SK-N-DZ (cell line): ENCODE measurements at regions not wholly inside any gene's neighbourhood (a gene's known extent, or its start where the extent isn't known, plus 50 kb on each side); places are given as distances from the start of the nearest gene placed in this dataset.
"Not testable (repeated sequence)": the region's sequence is repeated elsewhere in the genome, so short reads cannot be mapped to it uniquely, and the experiment has no call there.

Experiments
- DNase-seq: peaks from one replicate; pipeline ENCODE4 v3.0.0-alpha.2; 2015; ENCODE audit warnings: low spot score

DNA sequence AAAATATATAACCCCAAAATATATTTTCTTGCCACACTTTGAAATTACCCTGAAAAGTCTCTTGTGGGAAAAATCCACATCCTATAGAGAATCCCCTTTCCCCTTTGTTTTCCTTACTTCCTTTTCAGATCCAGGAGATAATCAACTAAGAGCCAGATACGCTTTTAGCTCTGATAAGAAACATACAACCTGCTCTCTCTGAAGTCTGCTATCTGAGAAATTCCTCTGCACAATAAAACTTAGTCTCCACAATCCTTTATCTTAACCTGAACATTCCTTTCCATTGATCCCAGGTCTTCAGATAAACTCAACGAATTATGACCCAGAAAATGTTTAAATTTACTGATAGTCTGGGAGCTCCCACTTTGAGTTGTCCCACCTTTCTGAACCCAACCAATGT, 233.4 kb upstream of the SETMAR start:
- no peak for DNase-seq

DNA sequence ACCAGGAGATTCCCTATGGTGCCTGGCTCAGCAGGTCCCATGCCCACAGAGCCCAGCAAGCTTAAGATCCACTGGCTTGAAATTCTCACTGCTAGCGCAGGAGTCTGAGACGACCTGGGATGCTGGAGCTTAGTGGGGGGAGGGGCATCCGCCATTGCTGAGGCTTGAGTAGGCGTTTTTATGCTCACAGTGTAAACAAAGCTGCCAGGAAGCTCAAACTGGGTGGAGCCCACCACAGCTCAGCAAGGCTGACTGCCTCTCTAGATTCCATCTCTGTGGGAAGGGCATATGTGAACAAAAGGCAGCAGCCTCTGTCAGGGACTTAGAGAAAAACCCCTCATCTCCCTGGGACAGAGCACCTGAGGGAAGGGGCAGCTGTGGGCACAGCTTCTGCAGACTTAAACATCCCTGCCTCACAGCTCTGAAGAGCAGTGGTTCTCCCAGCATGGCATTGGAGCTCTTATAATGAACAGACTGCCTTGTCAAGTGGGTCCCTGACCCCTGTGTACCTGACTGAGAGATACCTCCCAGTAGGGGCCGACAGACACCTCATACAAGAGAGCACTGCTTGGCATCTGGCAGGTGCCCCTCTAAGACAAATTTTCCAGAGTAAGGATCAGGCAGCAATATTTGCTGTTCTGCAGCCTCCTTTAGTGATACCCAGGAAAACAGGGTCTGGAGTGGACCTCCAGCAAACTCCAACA, 231.5 kb upstream of the SETMAR start:
- DNase-seq: peak; percentile 20

DNA sequence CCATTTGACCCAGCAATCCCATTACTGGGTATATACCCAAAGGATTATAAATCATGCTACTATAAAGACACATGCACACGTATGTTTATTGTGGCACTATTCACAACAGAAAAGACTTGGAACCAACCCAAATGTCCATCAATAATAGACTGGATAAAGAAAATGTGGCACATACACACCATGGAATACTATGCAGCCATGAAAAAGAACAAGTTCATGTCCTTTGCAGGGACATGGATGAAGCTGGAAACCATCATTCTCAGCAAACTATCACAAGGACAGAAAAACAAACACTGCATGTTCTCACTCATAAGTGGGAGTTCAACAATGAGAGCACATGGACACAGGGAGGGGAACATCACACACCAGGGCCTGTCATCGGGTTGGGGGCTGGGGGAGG, 225.9 kb upstream of the SETMAR start:
- DNase-seq: not testable (repeated sequence)

DNA sequence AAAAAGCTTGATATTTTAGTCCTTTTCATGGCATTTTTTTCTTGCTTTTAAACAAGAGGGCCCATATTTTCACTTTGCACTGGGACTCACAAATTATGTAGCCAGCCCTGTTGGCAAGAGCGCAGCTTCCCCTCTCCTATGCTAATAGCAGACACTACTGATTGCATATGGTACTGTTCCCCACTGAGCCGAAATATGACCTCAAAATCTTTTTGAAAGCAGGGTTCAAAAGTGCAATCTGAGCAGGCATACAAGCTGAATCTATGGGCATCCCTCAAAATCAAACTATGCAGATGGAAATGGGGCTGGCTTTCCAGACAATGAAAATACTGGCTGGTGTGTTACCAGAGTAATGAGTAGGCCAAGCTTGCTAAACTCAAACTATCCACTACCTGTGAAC, 225.2 kb upstream of the SETMAR start:
- DNase-seq: no peak

DNA sequence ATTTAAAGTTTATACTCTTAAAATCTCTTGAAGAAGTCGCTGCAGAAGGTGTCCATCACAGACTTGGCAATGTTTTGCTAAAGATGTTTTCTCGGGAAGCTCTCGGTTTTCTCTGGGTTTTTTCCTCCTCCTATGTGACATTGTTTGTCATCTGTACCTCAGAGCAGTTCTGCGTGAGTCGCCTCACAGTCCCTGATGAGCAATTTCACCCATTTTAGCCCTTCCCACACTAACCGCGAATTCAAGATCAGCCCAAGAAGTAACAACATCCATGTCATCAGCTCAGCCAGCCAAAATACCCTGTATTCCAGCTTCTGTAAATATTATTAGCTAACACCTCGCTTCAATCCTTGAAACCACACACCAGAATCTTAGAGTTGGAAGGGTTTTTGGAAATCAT, 224.3 kb upstream of the SETMAR start:
- no peak for DNase-seq

DNA sequence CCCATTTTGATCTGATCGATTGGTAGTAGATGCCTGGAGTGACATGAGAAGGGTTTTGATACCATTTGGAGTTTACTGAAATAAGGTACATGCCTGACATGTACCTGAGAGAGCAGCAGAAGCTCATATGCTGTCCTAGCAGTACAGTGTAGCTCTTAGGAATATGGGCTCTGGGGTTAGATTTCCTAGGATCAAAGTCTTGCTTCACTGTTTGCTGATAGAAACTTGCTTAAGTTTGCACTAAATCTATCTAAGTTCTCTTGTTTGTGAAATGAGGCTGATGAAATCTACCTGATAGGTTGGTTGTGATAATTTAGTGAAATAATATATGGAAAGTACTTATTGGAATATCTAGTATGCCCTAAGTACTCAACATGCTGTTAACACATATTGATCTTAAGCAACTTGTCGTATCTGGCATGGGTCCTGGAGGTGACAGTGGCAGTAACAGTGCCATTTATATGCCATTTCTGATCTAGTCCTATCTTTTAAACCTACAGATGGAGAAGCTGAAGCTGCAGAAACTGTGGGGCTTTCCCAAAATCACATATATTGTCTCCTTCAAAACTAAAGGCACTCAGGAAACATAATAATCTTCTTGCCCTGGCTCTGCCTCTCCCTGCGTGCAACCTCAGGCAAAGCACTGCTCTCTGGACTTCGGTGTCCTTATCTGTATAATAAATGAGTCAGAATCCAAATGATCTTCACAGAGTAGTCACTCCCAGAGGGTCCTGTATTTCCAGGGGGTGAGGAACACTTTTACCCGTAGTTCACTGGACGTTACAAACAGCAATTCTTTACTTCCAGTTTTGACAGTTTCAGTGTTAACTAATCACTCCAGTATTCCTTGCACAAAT, 223.6 kb upstream of the SETMAR start:
- DNase-seq: no peak

DNA sequence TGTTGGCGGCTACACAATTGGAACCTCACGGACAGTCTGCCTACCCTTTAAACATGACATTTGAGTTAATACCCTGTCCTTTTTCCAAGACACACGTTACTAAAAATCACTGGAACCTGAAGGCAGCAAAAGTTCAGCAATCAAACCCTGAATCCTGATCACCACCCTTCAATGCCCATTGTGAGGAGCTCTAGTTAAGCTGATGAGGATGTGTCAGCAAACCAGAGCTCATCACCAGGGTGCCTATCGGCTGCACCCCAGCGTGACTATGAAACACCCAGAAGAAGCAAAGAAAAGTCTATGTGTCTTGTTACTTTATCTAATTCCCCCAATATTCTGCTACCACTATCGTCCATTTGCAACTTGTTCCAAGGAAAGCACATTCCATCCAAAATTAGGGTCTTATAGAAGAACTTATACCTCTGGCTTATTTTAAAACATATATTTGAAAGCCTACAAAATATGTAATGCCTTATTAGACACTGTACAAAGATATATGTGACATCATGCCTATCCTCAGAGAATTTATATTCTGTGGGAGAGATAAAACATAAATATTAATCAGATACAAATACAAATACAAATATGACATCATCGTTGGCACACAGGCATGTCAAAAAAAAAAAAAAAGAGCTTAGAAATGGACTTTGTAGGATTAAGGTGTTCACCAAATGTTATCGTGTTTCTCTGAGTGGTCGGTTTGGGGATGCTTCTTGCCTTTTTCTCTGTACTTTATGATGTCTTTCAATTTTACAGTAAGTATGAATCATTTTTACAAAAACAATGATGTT, 219.7 kb upstream of the SETMAR start:
- no peak for DNase-seq

DNA sequence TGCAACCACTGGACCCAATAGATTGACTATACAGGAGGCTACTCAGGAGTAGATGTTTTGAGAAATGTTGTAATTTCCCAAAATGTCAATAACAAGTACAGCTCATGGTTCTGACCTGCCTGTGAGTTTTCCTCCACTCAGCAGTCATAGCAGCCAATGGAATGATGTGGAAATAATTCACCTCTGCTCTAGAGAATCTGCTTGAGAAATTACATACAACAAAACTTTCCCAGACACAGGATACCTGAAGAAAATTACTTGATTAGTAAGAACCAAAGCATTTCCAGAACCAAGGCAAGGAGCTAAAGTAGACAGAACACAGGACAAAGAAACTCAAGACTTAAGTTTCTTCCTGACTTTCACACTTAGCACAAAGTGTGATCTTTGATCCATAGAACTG, 218.9 kb upstream of the SETMAR start:
- DNase-seq: no peak

DNA sequence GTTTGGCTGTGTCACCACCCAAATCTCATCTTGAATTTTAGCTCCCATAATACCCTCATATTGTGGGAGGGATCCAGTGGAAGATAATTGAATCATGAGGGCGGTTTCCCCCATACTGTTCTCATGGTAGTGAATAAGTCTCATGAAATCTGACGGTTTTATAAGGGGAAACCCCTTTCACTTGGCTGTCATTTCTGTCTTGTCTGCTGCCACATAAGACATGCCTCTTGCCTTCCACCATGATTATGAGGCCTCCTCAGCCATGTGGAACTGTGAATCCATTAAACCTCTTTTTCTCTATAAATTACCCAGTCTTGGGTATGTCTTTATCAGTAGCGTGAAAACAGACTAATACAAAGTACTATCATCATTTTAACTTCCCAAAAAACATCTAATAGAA, 216.5 kb upstream of the SETMAR start:
- DNase-seq: not testable (repeated sequence)

DNA sequence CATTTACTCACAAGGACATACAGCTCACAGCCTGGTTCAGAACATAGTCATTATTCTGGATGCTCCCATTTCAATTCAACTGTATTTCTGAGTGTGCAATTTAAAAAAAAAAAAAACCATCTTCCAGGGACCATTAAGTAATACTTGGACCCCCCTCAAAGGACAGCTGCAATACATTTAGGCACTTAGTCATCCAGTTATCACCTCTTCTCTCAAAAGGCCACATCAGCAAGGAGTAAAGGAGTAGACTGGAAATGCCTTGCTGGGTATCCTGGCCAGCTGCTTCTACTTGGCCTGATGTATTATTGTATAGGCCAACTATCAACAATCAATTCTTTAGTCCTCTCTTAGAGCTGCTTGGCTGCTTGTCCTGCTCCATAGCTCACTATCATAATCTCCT, 211.4 kb upstream of the SETMAR start:
- no peak for DNase-seq

DNA sequence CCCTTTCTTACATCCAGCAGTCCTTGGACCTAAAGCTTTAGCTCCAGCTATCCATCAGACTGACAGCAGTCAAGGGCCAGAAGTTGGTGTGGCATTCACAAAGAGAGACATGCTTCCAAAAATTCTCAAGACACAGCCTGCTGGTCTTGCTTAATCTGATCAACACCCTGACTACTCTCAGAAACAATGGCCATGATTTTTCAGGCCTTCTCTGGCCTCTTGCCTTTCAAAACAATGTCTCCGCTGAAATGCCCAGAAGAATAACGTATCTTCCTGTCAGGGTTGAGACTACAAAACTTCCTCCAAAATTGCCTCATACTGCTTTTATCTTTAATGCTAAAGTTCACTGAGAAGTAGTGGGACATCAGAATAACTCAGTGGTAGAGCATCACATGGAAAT, 205.4 kb upstream of the SETMAR start:
- DNase-seq: no peak

DNA sequence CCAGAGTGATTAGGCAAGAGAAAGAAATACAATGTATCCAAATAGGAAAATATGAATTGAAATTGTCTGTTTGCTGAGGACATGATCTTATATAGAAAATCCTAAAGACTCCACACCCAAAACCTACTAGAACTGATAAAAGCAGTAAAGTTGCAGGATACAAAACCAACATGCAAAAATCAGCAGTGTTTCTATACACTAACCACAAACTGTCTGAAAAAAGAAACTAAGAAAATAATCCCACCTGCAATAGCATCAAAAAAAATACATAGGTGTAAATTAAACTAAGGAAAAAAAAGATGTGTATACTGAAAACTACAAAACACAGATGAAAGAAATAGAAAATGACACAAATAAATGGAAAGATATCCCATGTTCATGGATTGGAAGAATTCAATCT, 203.6 kb upstream of the SETMAR start:
- DNase-seq: no peak

DNA sequence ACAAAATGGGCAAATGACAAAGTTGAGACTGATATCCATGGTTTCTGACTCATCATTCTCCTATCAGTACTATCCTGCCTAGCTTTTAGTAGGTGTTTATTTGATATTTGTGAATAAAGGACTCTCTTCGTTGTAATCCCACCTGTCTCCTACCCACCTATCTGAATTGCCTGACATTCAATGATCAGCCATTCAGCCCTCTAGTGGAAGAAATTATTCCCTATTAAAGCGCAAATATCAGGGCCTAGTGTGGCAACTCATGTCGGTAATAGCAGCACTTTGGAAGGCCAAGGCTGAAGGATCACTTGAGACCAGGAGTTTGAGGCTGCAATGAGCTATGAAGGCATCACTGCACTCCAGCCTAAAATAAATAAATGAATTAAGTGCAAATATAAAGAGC, 195.7 kb upstream of the SETMAR start:
- DNase-seq: no peak

DNA sequence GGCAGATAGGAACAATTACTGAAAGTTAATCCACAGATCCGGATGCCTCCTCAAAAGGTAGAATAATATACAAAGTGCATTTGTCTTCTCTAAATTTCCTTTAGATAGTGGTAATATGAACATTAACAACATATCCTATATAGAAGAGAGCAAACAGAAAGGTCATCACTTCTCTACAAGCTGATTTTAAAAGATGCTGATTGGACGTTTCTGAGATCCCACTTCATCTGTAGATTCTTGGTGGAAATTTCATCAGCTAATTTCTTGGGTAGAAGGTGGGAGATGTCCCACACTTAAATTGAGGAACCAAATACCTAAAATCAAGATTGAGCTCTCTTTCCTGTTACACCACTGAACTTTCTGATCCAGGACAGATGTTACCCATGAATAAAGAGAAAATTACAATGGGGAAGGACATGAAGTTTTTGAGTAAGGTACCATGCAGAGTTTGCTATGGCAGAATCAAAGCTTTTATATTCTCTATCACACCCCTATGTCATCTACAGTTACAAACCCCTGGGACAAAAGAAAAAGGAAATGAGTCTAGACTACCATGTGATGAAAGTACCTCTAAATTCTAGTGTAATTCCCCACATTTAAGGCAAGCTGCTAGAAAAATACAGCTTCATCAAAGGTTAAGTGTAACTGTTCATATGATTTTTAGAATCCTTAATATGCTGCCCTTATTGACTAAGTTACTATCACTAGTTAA, 189.2 kb upstream of the SETMAR start:
- DNase-seq: no peak

DNA sequence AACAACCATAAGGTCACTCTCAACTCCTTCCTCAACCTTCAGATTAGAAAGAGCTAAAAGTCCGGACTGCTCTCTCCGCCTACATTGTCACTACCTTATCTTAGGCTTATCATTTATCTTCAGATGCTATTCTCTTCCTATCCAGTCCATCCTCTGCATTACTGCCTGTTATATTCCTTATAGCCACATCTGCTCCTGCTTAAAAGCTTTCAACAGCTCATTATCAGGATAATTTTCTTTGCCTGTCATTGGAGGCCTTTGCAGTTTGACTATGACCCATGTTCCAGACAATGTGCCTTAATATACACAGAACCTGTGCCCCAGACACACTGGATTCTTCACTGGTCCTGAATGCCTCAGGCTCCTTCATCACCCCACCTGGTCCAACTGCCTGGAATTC, 184.1 kb upstream of the SETMAR start:
- peak; percentile 59 for DNase-seq

DNA sequence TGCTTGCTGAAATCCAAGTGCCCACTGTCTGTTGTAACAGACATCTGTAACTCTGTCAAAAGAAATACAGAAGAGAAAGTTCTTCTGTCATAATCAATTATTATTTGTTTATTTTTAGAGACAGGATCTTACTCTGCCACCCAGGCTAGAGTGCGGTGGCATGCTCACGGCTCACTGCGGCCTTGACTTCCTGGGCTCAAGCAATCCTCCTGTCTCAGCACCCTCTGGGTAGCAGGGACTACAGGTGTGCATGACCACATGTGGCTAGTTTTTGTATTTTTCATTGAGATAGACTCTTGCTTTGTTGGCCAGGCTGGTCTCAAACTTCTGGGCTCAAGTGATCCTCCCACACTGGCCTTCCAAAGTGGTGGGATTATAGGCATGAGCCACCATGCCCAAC, 177.6 kb upstream of the SETMAR start:
- no peak for DNase-seq

DNA sequence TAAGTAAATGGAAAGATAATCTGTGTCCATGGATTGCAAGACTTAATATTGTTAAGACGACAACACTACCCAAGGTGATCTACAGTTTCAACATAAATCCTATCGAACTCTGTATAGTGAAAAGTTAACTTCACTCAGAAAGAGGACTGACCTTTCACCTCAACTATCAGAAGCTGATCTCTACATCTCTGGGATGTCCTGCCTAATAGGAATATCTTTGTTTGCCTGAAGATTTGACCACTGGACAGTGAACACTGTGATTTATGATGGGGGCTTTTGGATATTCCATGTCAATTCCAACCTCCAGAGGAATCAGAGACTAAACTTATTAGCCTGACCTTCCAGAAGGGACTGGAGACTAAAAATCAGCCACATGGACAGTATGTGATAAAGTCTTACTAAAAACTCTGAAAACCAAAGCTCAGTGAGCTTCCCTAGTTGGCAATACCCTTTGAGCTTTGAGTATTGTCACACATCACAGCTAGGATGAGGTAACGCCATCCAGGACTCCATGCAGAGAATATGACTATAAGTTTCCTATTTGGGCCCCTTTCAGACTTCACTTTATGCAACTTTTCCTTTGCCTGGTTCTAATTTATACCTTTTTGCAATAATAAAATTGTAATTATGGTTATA, 164.9 kb upstream of the SETMAR start:
- no peak for DNase-seq

DNA sequence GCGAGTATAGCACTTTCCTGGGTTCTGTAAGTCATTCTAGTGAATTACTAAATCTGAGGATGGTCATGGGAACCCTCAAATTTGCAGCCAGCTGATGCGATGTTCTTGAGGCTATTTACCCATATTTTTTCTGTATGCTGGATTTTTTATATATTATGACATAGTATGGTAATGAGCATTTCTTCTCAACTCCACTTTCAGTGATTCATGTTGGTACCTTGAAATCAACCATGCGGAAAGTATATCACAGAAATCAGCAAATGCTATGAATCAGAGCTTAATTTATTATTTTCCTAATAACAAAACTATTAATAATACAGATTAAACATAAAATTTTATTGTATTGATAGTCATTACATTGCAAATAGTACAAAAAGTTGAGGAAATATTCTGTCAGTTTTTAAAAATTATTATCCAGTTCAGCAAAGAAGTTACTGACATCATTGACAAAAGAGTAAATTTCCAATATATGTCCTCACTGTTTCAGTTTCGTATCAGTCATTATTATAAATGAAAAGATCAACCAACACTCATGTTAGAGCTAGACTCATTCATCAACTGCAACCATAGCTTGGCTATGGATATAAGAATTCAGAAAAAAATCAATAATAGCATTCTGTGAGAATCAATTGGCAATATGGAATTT, 164.3 kb upstream of the SETMAR start:
- DNase-seq: no peak

DNA sequence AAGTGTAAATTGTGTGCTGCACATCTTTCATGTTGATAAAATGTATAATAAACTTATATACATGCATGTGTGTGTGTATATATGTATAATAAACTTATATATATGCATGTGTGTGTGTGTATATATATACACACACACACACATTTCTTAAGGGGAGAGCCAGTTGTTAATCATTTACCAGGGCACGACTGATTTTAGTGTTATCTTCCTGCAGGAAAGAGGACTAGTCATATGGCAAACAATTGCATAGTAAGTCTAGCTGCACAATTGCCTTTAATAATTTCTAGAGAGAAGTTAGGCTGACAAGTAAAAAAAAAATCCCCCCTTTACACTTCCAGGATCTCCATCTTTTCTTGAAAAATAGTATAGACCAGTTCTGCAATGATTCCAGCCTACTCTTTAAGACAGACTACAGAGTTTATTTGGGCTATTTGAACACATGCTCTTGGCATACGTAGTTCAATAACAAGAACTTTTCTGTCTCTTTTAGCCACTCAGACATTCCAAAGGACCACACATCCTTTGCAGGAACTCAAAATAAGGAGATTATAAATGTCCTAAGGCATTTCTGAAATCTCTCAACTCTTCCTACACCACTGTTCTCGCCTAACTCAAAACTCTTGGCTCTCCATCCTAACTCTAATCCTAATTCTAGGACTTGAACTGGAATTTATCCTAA, 163.6 kb upstream of the SETMAR start:
- no peak for DNase-seq

DNA sequence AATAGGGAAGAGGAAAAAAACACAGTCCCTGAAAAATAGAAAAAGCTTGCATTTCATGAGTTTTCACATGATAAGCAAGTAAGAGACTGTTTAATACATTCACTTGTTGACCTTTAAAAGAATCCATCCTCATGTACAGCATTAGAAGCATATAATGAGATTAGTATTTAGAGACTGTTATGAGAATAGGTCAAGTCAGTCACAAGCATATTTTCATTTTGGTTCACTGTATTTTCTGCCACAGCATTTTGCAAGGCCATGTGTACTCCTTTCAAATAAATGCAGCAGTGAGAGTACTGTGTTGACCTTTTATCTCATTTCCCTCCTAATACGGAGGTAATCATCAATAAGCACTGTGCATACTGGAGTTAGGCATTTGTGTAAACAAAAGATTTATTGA, 162.2 kb upstream of the SETMAR start:
- DNase-seq: no peak
